ENCODE measurements at regions not wholly inside any gene's neighbourhood (a gene's known extent, or its start where the extent isn't known, plus 50 kb on each side); places are given as distances from the start of the nearest gene placed in this dataset.

- peak; percentile 1 for DNase-seq
Observed at GRCh38 chr1:187313115-187313514, 484.4 kb downstream of the PLA2G4A start.

GRCh38 chr1:187326557-187326956 is 497.8 kb downstream of the PLA2G4A start:
- DNase-seq: peak; percentile 47

GRCh38 chr1:187336441-187337168 is 507.9 kb downstream of the PLA2G4A start:
- DNase-seq: no peak

GRCh38 chr1:187338762-187339412 is 510.1 kb downstream of the PLA2G4A start:
- no peak for DNase-seq

GRCh38 chr1:187342495-187342894 is 513.7 kb downstream of the PLA2G4A start:
- no peak for DNase-seq

- DNase-seq: no peak
Observed at GRCh38 chr1:187374082-187374481, 545.3 kb downstream of the PLA2G4A start.

- no peak for DNase-seq
Observed at GRCh38 chr1:187374742-187375141, 546.0 kb downstream of the PLA2G4A start.

GRCh38 chr1:187383366-187383765 is 554.6 kb downstream of the PLA2G4A start:
- no peak for DNase-seq

GRCh38 chr1:187384504-187384903 is 555.8 kb downstream of the PLA2G4A start:
- DNase-seq: no peak

- DNase-seq: no peak
Observed at GRCh38 chr1:187390215-187390818, 561.6 kb downstream of the PLA2G4A start.

GRCh38 chr1:187396226-187396625 is 567.5 kb downstream of the PLA2G4A start:
- peak; percentile 16 for DNase-seq

- DNase-seq: no peak
Observed at GRCh38 chr1:187396929-187397796, 568.4 kb downstream of the PLA2G4A start.

GRCh38 chr1:187408212-187409004 is 579.7 kb downstream of the PLA2G4A start:
- peak; percentile 21 for DNase-seq

GRCh38 chr1:187409341-187409740 is 580.6 kb downstream of the PLA2G4A start:
- peak; percentile 8 for DNase-seq

- DNase-seq: no peak
Observed at GRCh38 chr1:187411118-187411517, 582.4 kb downstream of the PLA2G4A start.

- no peak for DNase-seq
Observed at GRCh38 chr1:187413405-187414169, 584.8 kb downstream of the PLA2G4A start.

GRCh38 chr1:187415065-187415464 is 586.3 kb downstream of the PLA2G4A start:
- no peak for DNase-seq

GRCh38 chr1:187417520-187417919 is 588.8 kb downstream of the PLA2G4A start:
- DNase-seq: no peak

GRCh38 chr1:187433598-187433997 is 604.8 kb downstream of the PLA2G4A start:
- DNase-seq: peak; percentile 31

- no peak for DNase-seq
Observed at GRCh38 chr1:187442603-187443002, 613.9 kb downstream of the PLA2G4A start.

- DNase-seq: no peak
Observed at GRCh38 chr1:187443939-187444338, 615.2 kb downstream of the PLA2G4A start.
